Mesothelial cell of epicardium (in vitro differentiated cells): ENCODE measurements at regions not wholly inside any gene's neighbourhood (a gene's known extent, or its start where the extent isn't known, plus 50 kb on each side); places are given as distances from the start of the nearest gene placed in this dataset.

Experiments
- DNase-seq, 2 experiments: peaks; one replicate each; pipeline ENCODE4 v3.0.0; 2021; ENCODE audit warnings: low spot score in 2 of 2; ENCODE audit not compliant: unreplicated experiment in 2 of 2
- H3K27ac Mint-ChIP-seq: 2 replicates; pipeline ENCODE4 v1.8.0; 2021; ENCODE audit warnings: mixed read lengths
- H3K27me3 Mint-ChIP-seq: 2 replicates; pipeline ENCODE4 v1.8.0; 2021; ENCODE audit warnings: low read depth, mixed read lengths
- H3K36me3 Mint-ChIP-seq: 2 replicates; pipeline ENCODE4 v1.8.0; 2021; ENCODE audit warnings: mixed read lengths
- H3K4me1 Mint-ChIP-seq: 2 replicates; pipeline ENCODE4 v1.8.0; 2021; ENCODE audit warnings: mixed read lengths
- H3K4me3 Mint-ChIP-seq: 2 replicates; pipeline ENCODE4 v1.8.0; 2021; ENCODE audit warnings: mild to moderate bottlenecking, moderate library complexity, mixed read lengths
- H3K9me3 Mint-ChIP-seq: 2 replicates; pipeline ENCODE4 v1.8.0; 2021; ENCODE audit warnings: mixed read lengths
- TF ChIP-seq, protein P1 (sequence below): fragments of 200-600 bp; sonication (generic); IDR thresholded peaks from one replicate; pipeline ENCODE4 v1.5.0; 2021; ENCODE audit warnings: antibody characterized with exemption; ENCODE audit not compliant: unreplicated experiment

DNA sequence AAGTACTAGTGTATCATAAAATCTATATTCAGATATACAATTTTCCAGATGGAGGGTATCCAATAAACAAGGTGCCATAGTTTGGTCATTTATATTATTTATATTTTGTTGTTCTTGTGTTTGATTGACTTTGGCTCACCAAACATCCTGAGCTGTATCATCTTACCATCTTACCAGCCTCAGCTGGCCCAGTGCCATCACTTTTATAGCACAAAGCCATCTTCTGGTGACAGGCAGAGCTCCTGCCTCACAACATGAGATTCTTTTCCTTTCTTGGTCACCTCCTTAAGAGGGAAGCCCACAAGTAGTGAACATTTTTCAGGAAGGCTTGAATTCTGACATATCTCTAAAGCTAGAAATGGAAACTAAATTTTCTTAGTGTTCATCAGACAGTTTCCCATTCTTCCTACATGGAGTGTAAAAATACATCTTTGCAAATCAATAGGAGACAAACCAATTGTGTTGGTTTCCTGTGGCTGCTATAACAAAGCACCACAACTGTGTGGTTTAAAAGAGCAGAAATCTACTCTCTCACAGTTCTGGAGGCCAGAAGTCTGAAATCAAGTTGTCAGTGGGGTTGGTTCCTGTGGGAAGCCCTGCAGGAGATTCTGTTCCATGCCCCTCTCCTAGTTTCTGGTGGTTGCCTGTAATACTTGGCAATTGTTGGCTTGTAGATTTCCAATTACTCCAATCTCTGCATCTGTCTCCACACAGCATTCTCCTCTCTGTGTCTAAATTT, 341.8 kb downstream of the MAN2A1 start:
- Mint-ChIP-seq H3K9me3 (peaks cover 4% of the 10 kb centered on the region), H3K27ac (no peak overlapping the region), H3K4me3 (no peak overlapping the region), H3K27me3 (peaks cover 13% of the 10 kb centered on the region), H3K36me3 (no peaks in the 10 kb centered on the region), H3K4me1 (peaks cover 5% of the 10 kb centered on the region)
- no peak for DNase-seq
- TF ChIP-seq, protein P1, sequence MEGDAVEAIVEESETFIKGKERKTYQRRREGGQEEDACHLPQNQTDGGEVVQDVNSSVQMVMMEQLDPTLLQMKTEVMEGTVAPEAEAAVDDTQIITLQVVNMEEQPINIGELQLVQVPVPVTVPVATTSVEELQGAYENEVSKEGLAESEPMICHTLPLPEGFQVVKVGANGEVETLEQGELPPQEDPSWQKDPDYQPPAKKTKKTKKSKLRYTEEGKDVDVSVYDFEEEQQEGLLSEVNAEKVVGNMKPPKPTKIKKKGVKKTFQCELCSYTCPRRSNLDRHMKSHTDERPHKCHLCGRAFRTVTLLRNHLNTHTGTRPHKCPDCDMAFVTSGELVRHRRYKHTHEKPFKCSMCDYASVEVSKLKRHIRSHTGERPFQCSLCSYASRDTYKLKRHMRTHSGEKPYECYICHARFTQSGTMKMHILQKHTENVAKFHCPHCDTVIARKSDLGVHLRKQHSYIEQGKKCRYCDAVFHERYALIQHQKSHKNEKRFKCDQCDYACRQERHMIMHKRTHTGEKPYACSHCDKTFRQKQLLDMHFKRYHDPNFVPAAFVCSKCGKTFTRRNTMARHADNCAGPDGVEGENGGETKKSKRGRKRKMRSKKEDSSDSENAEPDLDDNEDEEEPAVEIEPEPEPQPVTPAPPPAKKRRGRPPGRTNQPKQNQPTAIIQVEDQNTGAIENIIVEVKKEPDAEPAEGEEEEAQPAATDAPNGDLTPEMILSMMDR: no peak

DNA sequence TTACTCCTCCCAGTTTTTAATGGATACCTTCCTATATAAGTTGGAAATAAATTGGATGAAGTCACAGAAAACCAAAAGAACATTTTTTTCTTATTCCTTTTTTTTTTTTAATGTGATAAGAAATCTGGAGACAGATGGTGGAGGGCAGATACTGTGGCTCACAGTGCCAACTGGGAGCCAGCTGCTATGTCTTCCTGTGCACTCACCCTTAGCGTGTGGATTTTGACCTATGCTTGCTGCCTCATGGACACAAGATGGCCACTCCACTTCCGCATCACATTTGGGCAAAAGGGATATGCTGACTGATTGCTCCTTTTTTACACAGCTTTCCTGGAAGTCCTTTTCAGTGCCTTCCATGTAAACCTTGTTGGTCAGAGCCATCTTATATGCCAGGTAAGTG, 342.6 kb downstream of the MAN2A1 start:
- peaks cover 5% of the 10 kb centered on the region for H3K4me1 Mint-ChIP-seq

DNA sequence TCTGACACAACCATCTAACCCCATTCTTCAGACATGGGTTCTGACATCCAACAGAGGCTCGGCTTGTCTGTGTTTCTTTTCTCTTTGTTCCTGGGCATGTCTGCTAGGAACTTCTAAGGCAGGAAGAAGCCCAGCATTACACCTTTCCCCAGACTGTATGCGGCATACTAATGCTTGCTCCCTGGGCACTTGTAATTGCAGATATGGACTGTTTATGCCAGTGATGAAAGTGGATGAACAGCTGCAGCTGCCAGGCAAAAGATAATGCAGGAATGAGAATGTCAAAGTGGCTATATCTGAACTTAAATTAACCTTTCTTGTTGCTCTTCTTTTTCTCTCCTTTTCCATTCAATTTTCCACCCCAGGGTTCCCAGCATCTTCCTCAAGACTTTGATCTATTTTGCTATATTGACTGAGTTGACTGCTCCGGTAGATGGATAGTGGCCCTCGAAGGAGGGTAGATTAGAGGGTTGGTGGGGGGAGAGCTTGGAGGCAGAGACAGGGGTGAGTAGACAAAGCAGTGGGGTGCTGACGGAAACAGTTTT, 344.4 kb downstream of the MAN2A1 start:
- no peak for DNase-seq
- Mint-ChIP-seq H3K4me1 (peaks cover 2% of the 10 kb centered on the region), H3K27ac (no peak overlapping the region), H3K27me3 (peaks cover 11% of the 10 kb centered on the region), H3K4me3 (no peak overlapping the region), H3K36me3 (no peaks in the 10 kb centered on the region), H3K9me3 (no peaks in the 10 kb centered on the region)
- TF ChIP-seq, protein P1: no peak

More for the DNA sequence above, 342.6 kb downstream of the MAN2A1 start:
- TF ChIP-seq, protein P1: no peak
- H3K36me3 Mint-ChIP-seq: no peaks in the 10 kb centered on the region
- no peak overlapping the region for H3K4me3 Mint-ChIP-seq
- no peak for DNase-seq
- H3K9me3 Mint-ChIP-seq: no peaks in the 10 kb centered on the region
- no peak overlapping the region for H3K27ac Mint-ChIP-seq
- H3K27me3 Mint-ChIP-seq: peaks cover 15% of the 10 kb centered on the region

DNA sequence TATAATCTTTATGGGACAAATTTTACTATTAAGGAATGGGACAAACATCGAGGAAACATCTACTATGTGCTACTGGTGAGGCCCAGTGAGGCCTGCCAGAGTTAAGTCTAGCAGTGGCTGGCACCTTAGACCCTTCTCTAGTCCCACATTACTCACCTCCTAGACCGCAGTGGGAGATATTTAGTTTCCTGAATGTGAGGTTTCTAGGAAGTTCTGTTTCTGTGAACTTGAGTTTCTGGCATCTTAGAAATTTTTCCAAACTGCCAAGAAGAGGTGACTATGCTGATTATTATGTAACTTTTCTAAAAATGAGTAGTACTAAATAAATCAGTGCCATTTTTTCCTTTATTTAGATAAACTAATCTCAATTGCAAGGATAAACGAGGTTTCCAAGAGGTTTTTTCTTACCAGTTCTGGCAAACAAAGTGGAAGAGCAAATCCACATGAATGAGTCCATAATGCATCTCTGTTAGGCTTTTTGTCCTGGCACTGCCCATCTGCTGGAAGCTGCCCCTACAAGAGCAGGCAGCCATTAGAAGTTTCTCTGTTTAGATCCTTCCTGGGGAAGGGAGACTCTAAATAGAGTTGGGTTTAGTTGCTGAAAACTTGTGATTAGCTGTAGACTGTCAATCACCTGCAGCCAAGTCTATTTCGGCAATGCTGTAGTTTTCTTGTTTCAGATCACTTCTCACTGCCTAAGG, 348.7 kb downstream of the MAN2A1 start:
- H3K9me3 Mint-ChIP-seq: peaks cover 26% of the 10 kb centered on the region
- peaks cover 11% of the 10 kb centered on the region for H3K36me3 Mint-ChIP-seq
- peaks cover 7% of the 10 kb centered on the region for H3K27me3 Mint-ChIP-seq
- TF ChIP-seq, protein P1: no peak
- H3K4me1 Mint-ChIP-seq: peaks cover 2% of the 10 kb centered on the region
- H3K27ac Mint-ChIP-seq: no peak overlapping the region
- no peak overlapping the region for H3K4me3 Mint-ChIP-seq
- no peak for DNase-seq

DNA sequence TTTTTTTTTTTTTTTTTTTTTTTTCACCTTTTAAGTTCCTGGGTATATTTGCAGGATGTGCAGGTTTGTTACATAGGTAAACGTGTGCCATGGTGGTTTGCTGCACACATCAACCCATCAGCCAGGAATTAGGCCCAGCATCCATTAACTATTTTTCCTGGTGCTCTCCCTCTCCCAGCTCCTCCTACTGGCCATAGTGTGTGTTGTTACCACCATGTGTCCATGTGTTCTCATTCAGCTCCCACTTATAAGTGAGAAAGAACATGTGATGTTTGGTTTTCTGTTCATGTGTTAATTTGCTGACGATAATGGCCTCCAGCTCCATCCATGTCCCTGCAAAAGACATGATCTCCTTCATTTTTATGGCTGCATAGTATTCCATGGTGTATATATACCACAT, 350.5 kb downstream of the MAN2A1 start:
- Mint-ChIP-seq H3K27me3 (peaks cover 4% of the 10 kb centered on the region), H3K9me3 (peaks cover 44% of the 10 kb centered on the region), H3K27ac (no peak overlapping the region), H3K4me1 (no peaks in the 10 kb centered on the region), H3K4me3 (no peak overlapping the region), H3K36me3 (peaks cover 21% of the 10 kb centered on the region)
- DNase-seq: no peak
- TF ChIP-seq, protein P1: no peak
